OCI-LY1 (cell line): ENCODE measurements at regions not wholly inside any gene's neighbourhood (a gene's known extent, or its start where the extent isn't known, plus 50 kb on each side); places are given as distances from the start of the nearest gene placed in this dataset.

ENCODE experiments used
- H2AFZ ChIP-seq: fragments of 200-600 bp; sonication (generic), shearing (Covaris generic); 2 replicates; pipeline ENCODE4 v1.6.0; 2014; ENCODE audit warnings: antibody characterized with exemption, mild to moderate bottlenecking, low read length
- H3F3A ChIP-seq: fragments of 200-600 bp; sonication (generic), shearing (Covaris generic); 2 replicates; pipeline ENCODE4 v1.6.0; 2014; ENCODE audit warnings: mild to moderate bottlenecking, antibody characterized with exemption, low read length, moderate library complexity; ENCODE audit not compliant: insufficient read depth
- H3K27ac ChIP-seq: fragments of 200-600 bp; sonication (generic); 2 replicates; pipeline ENCODE4 v1.5.1; 2014; ENCODE audit warnings: low read length, mixed run types, mild to moderate bottlenecking, low read depth; ENCODE audit not compliant: poor library complexity, severe bottlenecking
- H3K27me3 ChIP-seq: fragments of 200-600 bp; sonication (generic); 2 replicates; pipeline ENCODE4 v1.6.0; 2014; ENCODE audit warnings: antibody characterized with exemption, mild to moderate bottlenecking, low read length, moderate library complexity; ENCODE audit not compliant: insufficient read depth
- H3K36me3 ChIP-seq: fragments of 200-600 bp; sonication (generic); 2 replicates; pipeline ENCODE4 v1.6.1; 2014; ENCODE audit warnings: mild to moderate bottlenecking, antibody characterized with exemption, low read length, moderate library complexity, mixed read lengths; ENCODE audit not compliant: insufficient read depth
- H3K4me1 ChIP-seq: fragments of 200-600 bp; sonication (generic); 2 replicates; pipeline ENCODE4 v1.5.1; 2014; ENCODE audit warnings: mild to moderate bottlenecking, low read length, moderate library complexity; ENCODE audit not compliant: insufficient read depth, severe bottlenecking
- H3K4me2 ChIP-seq: fragments of 200-600 bp; sonication (generic), shearing (Covaris generic); 2 replicates; pipeline ENCODE4 v1.6.1; 2014; ENCODE audit warnings: low read length
- H3K4me3 ChIP-seq: fragments of 200-600 bp; sonication (generic); 2 replicates; pipeline ENCODE4 v1.5.1; 2014; ENCODE audit warnings: low read length, low read depth, mild to moderate bottlenecking, mixed read lengths; ENCODE audit not compliant: poor library complexity, severe bottlenecking
- H3K79me2 ChIP-seq: fragments of 200-600 bp; shearing (Covaris generic); 2 replicates; pipeline ENCODE4 v1.6.1; 2016; ENCODE audit warnings: mixed run types, low read length, mixed read lengths; ENCODE audit not compliant: insufficient read depth
- H3K9ac ChIP-seq: fragments of 200-600 bp; sonication (generic), shearing (Covaris generic); 2 replicates; pipeline ENCODE4 v1.6.1; 2014; ENCODE audit warnings: mild to moderate bottlenecking, low read length, mixed read lengths
- H3K9me2 ChIP-seq: fragments of 200-600 bp; sonication (generic), shearing (Covaris generic); 2 replicates; pipeline ENCODE4 v1.6.1; 2014; ENCODE audit warnings: low read depth, mild to moderate bottlenecking, low read length, mixed read lengths
- H3K9me3 ChIP-seq: fragments of 200-600 bp; shearing (Covaris generic); 2 replicates; pipeline ENCODE4 v1.6.1; 2014; ENCODE audit warnings: low read length, mixed read lengths
- H4K20me1 ChIP-seq: fragments of 200-600 bp; sonication (generic), shearing (Covaris generic); 2 replicates; pipeline ENCODE4 v1.6.0; 2016; ENCODE audit warnings: mild to moderate bottlenecking, low read length; ENCODE audit not compliant: insufficient read depth
- EZH2 ChIP-seq: fragments of 200-600 bp; sonication (generic), shearing (Covaris generic); IDR thresholded peaks from 2 replicates; pipeline ENCODE4 v1.8.0; 2017; ENCODE audit warnings: borderline replicate concordance, mixed run types, mild to moderate bottlenecking, antibody characterized with exemption, low read length, moderate library complexity, mixed read lengths
- TF ChIP-seq, protein P1 (sequence below): fragments of 200-600 bp; sonication (generic), shearing (Covaris generic); IDR thresholded peaks from 2 replicates; pipeline ENCODE4 v1.5.1; 2017; ENCODE audit warnings: mild to moderate bottlenecking, antibody characterized with exemption, low read length, moderate library complexity, mixed read lengths

DNA sequence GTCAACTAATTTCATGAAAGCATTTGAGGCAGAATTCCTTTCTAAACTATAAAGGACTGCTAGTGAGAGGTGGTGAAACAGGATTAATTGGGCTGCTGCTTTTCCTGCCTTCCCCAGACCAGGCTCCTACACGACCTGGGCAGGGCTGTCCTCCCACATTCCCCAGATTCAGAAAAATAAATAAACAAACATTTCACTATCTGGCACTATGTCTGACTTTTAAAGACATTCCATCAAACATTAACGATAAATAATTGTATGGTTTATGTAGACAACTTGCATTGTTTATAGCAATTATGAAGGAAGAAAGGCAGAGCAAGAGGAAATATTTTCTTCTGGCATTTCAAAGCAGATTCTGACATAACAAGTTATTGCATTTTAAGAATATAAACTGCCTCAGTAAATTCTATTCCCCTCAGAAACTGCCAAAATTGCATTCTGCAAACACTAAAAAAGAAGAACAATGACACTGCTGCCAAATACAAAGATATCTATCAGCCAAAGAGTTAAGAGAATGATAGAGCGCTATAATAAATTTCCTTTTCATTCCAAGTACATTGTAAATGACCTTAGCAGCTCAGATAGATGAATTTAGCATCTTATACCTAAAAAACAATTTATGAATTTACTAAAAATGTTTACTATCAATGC, 214.7 kb upstream of the INTU start:
- Histone ChIP-seq H3K9ac (no peak overlapping the region), H3F3A (no peaks in the 10 kb centered on the region), H2AFZ (no peak overlapping the region), H3K9me3 (no peaks in the 10 kb centered on the region), H3K36me3 (no peaks in the 10 kb centered on the region), H3K27me3 (no peaks in the 10 kb centered on the region), H4K20me1 (no peaks in the 10 kb centered on the region), H3K9me2 (no peaks in the 10 kb centered on the region), H3K4me3 (no peak overlapping the region), H3K4me2 (no peak overlapping the region), H3K79me2 (no peaks in the 10 kb centered on the region), H3K4me1 (no peaks in the 10 kb centered on the region), H3K27ac (no peak overlapping the region)
- TF ChIP-seq, protein P1, sequence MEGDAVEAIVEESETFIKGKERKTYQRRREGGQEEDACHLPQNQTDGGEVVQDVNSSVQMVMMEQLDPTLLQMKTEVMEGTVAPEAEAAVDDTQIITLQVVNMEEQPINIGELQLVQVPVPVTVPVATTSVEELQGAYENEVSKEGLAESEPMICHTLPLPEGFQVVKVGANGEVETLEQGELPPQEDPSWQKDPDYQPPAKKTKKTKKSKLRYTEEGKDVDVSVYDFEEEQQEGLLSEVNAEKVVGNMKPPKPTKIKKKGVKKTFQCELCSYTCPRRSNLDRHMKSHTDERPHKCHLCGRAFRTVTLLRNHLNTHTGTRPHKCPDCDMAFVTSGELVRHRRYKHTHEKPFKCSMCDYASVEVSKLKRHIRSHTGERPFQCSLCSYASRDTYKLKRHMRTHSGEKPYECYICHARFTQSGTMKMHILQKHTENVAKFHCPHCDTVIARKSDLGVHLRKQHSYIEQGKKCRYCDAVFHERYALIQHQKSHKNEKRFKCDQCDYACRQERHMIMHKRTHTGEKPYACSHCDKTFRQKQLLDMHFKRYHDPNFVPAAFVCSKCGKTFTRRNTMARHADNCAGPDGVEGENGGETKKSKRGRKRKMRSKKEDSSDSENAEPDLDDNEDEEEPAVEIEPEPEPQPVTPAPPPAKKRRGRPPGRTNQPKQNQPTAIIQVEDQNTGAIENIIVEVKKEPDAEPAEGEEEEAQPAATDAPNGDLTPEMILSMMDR = no peak
- TF ChIP-seq EZH2 = no peak

DNA sequence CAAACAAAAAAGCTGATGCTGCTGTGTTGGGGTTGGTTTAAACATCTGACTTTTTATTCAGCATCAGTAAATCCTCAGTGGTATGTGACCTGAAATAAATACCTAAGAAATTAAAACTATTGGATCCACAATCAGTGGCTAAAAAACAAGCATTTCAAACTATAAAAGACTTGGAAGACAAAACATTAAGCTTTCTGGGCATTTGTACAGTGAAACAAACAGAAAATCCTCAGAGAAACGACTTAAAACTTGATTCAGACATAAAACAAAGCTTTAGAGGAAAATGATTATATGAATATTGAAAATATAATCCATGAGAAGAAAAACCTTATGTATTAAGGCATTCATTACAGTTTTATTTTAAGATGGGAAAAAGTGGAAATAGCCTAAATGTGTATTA, 213.3 kb upstream of the INTU start:
- Histone ChIP-seq H3K9ac (no peak overlapping the region), H3K4me3 (no peak overlapping the region), H3K27ac (no peak overlapping the region), H3F3A (no peaks in the 10 kb centered on the region), H3K4me1 (no peaks in the 10 kb centered on the region), H3K27me3 (no peaks in the 10 kb centered on the region), H3K9me3 (no peaks in the 10 kb centered on the region), H4K20me1 (no peaks in the 10 kb centered on the region), H3K9me2 (no peaks in the 10 kb centered on the region), H3K36me3 (no peaks in the 10 kb centered on the region), H3K79me2 (no peaks in the 10 kb centered on the region), H2AFZ (no peak overlapping the region), H3K4me2 (no peak overlapping the region)
- TF ChIP-seq EZH2 = no peak
- TF ChIP-seq, protein P1 = no peak

DNA sequence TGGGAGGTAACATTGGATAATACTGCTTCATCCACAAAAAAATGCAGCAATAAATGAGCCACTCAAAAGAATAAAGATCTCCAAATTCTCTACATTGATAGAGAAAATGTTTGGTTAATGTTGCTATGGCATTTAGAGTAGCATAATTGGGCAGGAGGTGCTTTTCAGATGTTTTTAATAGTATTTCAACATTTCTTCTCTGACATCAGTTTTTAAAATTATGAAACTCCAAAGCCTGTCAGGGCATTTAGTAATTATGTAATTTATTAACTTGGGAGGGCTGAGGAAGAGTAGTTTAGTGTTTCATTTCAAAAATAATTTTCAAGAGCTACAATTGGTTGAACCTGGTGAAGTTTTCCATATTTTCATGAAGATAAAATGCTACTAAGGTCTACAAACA, 211.3 kb upstream of the INTU start:
- Histone ChIP-seq H3K36me3 (no peaks in the 10 kb centered on the region), H3K4me3 (no peak overlapping the region), H3K4me2 (no peak overlapping the region), H2AFZ (no peak overlapping the region), H3K27me3 (no peaks in the 10 kb centered on the region), H3K4me1 (no peaks in the 10 kb centered on the region), H3K27ac (no peak overlapping the region), H3K9ac (no peak overlapping the region), H3K9me2 (no peaks in the 10 kb centered on the region), H4K20me1 (no peaks in the 10 kb centered on the region), H3K9me3 (no peaks in the 10 kb centered on the region), H3F3A (no peaks in the 10 kb centered on the region), H3K79me2 (no peaks in the 10 kb centered on the region)
- TF ChIP-seq, protein P1 = no peak
- TF ChIP-seq EZH2 = no peak
